Endothelial cell of umbilical vein (primary cell): ENCODE measurements at regions not wholly inside any gene's neighbourhood (a gene's known extent, or its start where the extent isn't known, plus 50 kb on each side); places are given as distances from the start of the nearest gene placed in this dataset.

Experiments used
- BruUV-seq: library from RNA; stranded (reverse); fragments of 400-500 nt; replicated peaks from 2 replicates; lab custom pipeline; 2021; lab: Mats Ljungman, UMichigan
- CTCF ChIA-PET: fragments of 300-600, 350-600 bp; sonication (Branson Sonifier 250); formaldehyde crosslinking; loops from one replicate; lab custom pipeline; 2021; ENCODE audit warnings: antibody characterized with exemption, inconsistent platforms; lab: Charles Lee
- POLR2A ChIA-PET: fragments of 300-600, 350-600 bp; sonication (Branson Sonifier 250); formaldehyde crosslinking; loops from one replicate; lab custom pipeline; 2021; ENCODE audit warnings: antibody characterized with exemption, inconsistent platforms; lab: Charles Lee
- DNase-seq: peaks from one replicate; pipeline ENCODE4 v3.0.0-alpha.2; 2011; ENCODE audit warnings: low read depth, low spot score
- FAIRE-seq: peaks from 2 replicates; lab custom pipeline; 2011; peaks lifted over from hg19 to GRCh38; lab: Jason Lieb, UNC
- H2AFZ ChIP-seq: 2 replicates; pipeline ENCODE4 v1.6.0; 2012; ENCODE audit warnings: low read depth, low read length, control low read depth, inconsistent platforms
- H3K27ac ChIP-seq: 2 replicates; pipeline ENCODE4 v1.5.1; 2011; ENCODE audit warnings: low read depth, mild to moderate bottlenecking, control low read depth, low read length, moderate library complexity; ENCODE audit not compliant: insufficient read depth
- H3K27me3 ChIP-seq, 2 experiments: 2 replicates each; pipeline versions ENCODE4 v1.6.0 to v1.6.1; 2011; ENCODE audit warnings: low read length in 2 of 2, mixed read lengths in 1 of 2; ENCODE audit not compliant: control insufficient read depth in 2 of 2, insufficient read depth in 2 of 2
- H3K36me3 ChIP-seq, 2 experiments: 2 replicates in 1 of 2; 3 replicates in 1 of 2; pipeline ENCODE4 v1.5.1; 2011; ENCODE audit warnings: low read length in 2 of 2, mild to moderate bottlenecking in 1 of 2, moderate library complexity in 1 of 2; ENCODE audit not compliant: control insufficient read depth in 2 of 2, insufficient read depth in 2 of 2; ENCODE audit errors: extremely low read depth in 1 of 2
- H3K4me1 ChIP-seq: 3 replicates; pipeline ENCODE4 v1.5.1; 2011; ENCODE audit warnings: mild to moderate bottlenecking, low read length; ENCODE audit not compliant: control insufficient read depth, insufficient read depth; ENCODE audit errors: extremely low read depth
- H3K4me2 ChIP-seq: 2 replicates; pipeline ENCODE4 v1.6.1; 2011; ENCODE audit warnings: low read length, control low read depth, mixed read lengths; ENCODE audit not compliant: insufficient read depth
- H3K4me3 ChIP-seq, 3 experiments: fragments of 200-600 bp in 1 of 3; sonication (generic), shearing (Covaris generic) in 1 of 3; replicated peaks in 1 of 3; 2 replicates each; pipeline ENCODE4 v1.5.1; 2011 to 2016; ENCODE audit warnings: control low read depth in 3 of 3, low read length in 3 of 3, mild to moderate bottlenecking in 2 of 3, inconsistent platforms in 1 of 3, low read depth in 1 of 3, moderate library complexity in 1 of 3; ENCODE audit not compliant: insufficient read depth in 1 of 3
- H3K79me2 ChIP-seq: 2 replicates; pipeline ENCODE4 v1.6.0; 2012; ENCODE audit warnings: low read length, inconsistent platforms; ENCODE audit not compliant: control insufficient read depth, insufficient read depth
- H3K9ac ChIP-seq: replicated peaks from 2 replicates; pipeline ENCODE3; 2011; ENCODE audit warnings: low read length, control low read depth; ENCODE audit not compliant: insufficient read depth; ENCODE audit errors: extremely low read depth
- H3K9me1 ChIP-seq: replicated peaks from 3 replicates; pipeline ENCODE4 v1.6.0; 2011; ENCODE audit warnings: mild to moderate bottlenecking, low read length; ENCODE audit not compliant: control insufficient read depth, insufficient read depth; ENCODE audit errors: extremely low read depth
- H3K9me3 ChIP-seq: replicated peaks from 2 replicates; pipeline ENCODE4 v1.5.1; 2012; ENCODE audit warnings: low read length, inconsistent platforms; ENCODE audit not compliant: control insufficient read depth, insufficient read depth
- H4K20me1 ChIP-seq: replicated peaks from 2 replicates; pipeline ENCODE3; 2011; ENCODE audit warnings: mild to moderate bottlenecking, low read length; ENCODE audit not compliant: control insufficient read depth, insufficient read depth; ENCODE audit errors: extremely low read depth
- CTCF ChIP-seq, 2 donors: IDR thresholded peaks; 1 replicate in 1 of 2; 2 replicates in 1 of 2; pipeline ENCODE4 v1.5.1; 2011; ENCODE audit warnings: low read length in 2 of 2, mild to moderate bottlenecking in 2 of 2, moderate library complexity in 2 of 2, control low read depth in 1 of 2, inconsistent platforms in 1 of 2, low read depth in 1 of 2; ENCODE audit not compliant: insufficient read depth in 1 of 2; ENCODE audit errors: extremely low read depth in 1 of 2
- EZH2 ChIP-seq: IDR thresholded peaks from 2 replicates; pipeline ENCODE4 v1.6.1; 2012; ENCODE audit warnings: borderline replicate concordance, low read depth, mild to moderate bottlenecking, moderate library complexity, low read length, inconsistent platforms; ENCODE audit not compliant: severe bottlenecking
- FOS ChIP-seq: IDR thresholded peaks from 2 replicates; pipeline ENCODE4 v1.6.1; 2011; ENCODE audit warnings: mild to moderate bottlenecking, low read length, moderate library complexity, borderline replicate concordance; ENCODE audit not compliant: insufficient read depth
- GATA2 ChIP-seq: IDR thresholded peaks from 2 replicates; pipeline ENCODE4 v1.7.0; 2011; ENCODE audit warnings: low read depth, mild to moderate bottlenecking, moderate library complexity, mixed read lengths, low read length; ENCODE audit not compliant: insufficient read length, insufficient read depth
- JUN ChIP-seq: IDR thresholded peaks from 2 replicates; pipeline ENCODE4 v1.6.1; 2011; ENCODE audit warnings: borderline replicate concordance, low read depth; ENCODE audit not compliant: insufficient read length, insufficient read depth
- MAX ChIP-seq: IDR thresholded peaks from 2 replicates; pipeline ENCODE4 v1.6.1; 2011; ENCODE audit not compliant: insufficient read depth, insufficient read length
- MYC ChIP-seq: IDR thresholded peaks from one replicate; pipeline ENCODE4 v1.6.1; 2011; ENCODE audit warnings: mild to moderate bottlenecking, low read depth, low read length
- POLR2A ChIP-seq: IDR thresholded peaks from 2 replicates; pipeline ENCODE4 v1.6.1; 2012; ENCODE audit warnings: low read depth, mild to moderate bottlenecking, control low read depth, low read length
- POLR2AphosphoS5 ChIP-seq: IDR thresholded peaks from 2 replicates; pipeline ENCODE4 v1.6.1; 2012; ENCODE audit warnings: low read depth, mild to moderate bottlenecking, control low read depth, low read length, moderate library complexity; ENCODE audit not compliant: insufficient read depth
- dilution Hi-C: fragments of 300-500 bp; cut with MboI; formaldehyde crosslinking; loops from one replicate; pipeline ENCODE4 v1.15.0; 2019; ENCODE audit warnings: low sequenced_read_pairs; ENCODE audit not compliant: extremely low pct_ligation_motif_present
- intact Hi-C: fragments of 100-400 bp; cut with micrococcal nuclease; formaldehyde crosslinking; loops from one replicate; pipeline ENCODE4 v1.10.0; 2022

- Histone ChIP-seq H2AFZ (no peak overlapping the region), H3K9me1 (no peaks in the 10 kb centered on the region), H3K4me3 (no peak overlapping the region), H3K9ac (no peak overlapping the region), H3K4me1 (peaks cover 4% of the 10 kb centered on the region), H4K20me1 (no peaks in the 10 kb centered on the region), H3K27me3 (peaks cover 8 to 14% of the 10 kb centered on the region in 2 experiments), H3K79me2 (no peaks in the 10 kb centered on the region), H3K9me3 (no peaks in the 10 kb centered on the region), H3K27ac (no peak overlapping the region), H3K36me3 (no peaks in the 10 kb centered on the region), H3K4me2 (no peak overlapping the region)
- FAIRE-seq (no peak), DNase-seq (no peak)
- no TSS peak for BruUV-seq
- TF ChIP-seq CTCF (IDR thresholded peaks at IDR 0.05; ENCODE audit: extremely low read depth in 1 of 2, insufficient read depth in 1 of 2, low read depth in 1 of 2, low read length in 2 of 2): no peak
- no peak for TF ChIP-seq POLR2A
- TF ChIP-seq GATA2: no peak
- no peak for TF ChIP-seq POLR2AphosphoS5
- TF ChIP-seq MYC: no peak
- no peak for TF ChIP-seq FOS
- TF ChIP-seq EZH2: no peak
- no peak for TF ChIP-seq JUN
- no peak for TF ChIP-seq MAX
- ChIA-PET POLR2A (no interaction called here), CTCF (no interaction called here)
- dilution Hi-C loops (no loop called here), intact Hi-C loops (no loop called here)
These were observed 187.2 kb upstream of the RBBP8 start for GRCh38 chr18:22745966-22746365.
